ENCODE measurements at regions not wholly inside any gene's neighbourhood (a gene's known extent, or its start where the extent isn't known, plus 50 kb on each side); places are given as distances from the start of the nearest gene placed in this dataset.

GRCh38 chr16:82419332-82419731 lies 207.4 kb upstream of the CDH13 start:
- no peak overlapping the region for H3K4me3 ChIP-seq (ENCODE audit: low read length)
- H3K4me1 Mint-ChIP-seq (ENCODE audit: low read depth) = no peaks in the 10 kb centered on the region
- intact Hi-C loops (cut with DNase I, micrococcal nuclease) = no loop called here
- ATAC-seq (ENCODE audit: poor library complexity) (no peak), DNase-seq (no peak)
- H3K4me3 Mint-ChIP-seq = no peak overlapping the region
- no peak overlapping the region for H3K27ac ChIP-seq (ENCODE audit: low read depth in 1 of 2, low read length in 2 of 2)
- H3K9me3 ChIP-seq (ENCODE audit: control insufficient read depth in 1 of 2, insufficient read depth in 1 of 2, low read length in 2 of 2) = no peaks in the 10 kb centered on the region
- TF ChIP-seq CTCF (IDR thresholded peaks at IDR 0.05) = no peak
- H3K27me3 ChIP-seq (ENCODE audit: control insufficient read depth in 1 of 2, insufficient read depth in 2 of 2, low read length in 2 of 2) = no peaks in the 10 kb centered on the region
- H3K36me3 ChIP-seq (ENCODE audit: insufficient read depth, low read length) = no peaks in the 10 kb centered on the region
- no peaks in the 10 kb centered on the region for H3K4me1 ChIP-seq (ENCODE audit: insufficient read depth, low read length)
- H3K9me3 Mint-ChIP-seq = no peaks in the 10 kb centered on the region
- peaks cover 4% of the 10 kb centered on the region for H3K27me3 Mint-ChIP-seq
- H3K36me3 Mint-ChIP-seq (ENCODE audit: low read depth) = no peaks in the 10 kb centered on the region
- H3K27ac Mint-ChIP-seq = no peak overlapping the region
- CTCF ChIA-PET = no interaction called here
- POLR2A ChIA-PET = no interaction called here

- ATAC-seq (ENCODE audit: poor library complexity) (no peak), DNase-seq (no peak)
- Mint-ChIP-seq H3K4me3 (no peak overlapping the region), H3K27ac (no peak overlapping the region), H3K9me3 (no peaks in the 10 kb centered on the region), H3K36me3 (ENCODE audit: low read depth) (no peaks in the 10 kb centered on the region), H3K27me3 (peaks cover 4% of the 10 kb centered on the region), H3K4me1 (ENCODE audit: low read depth) (no peaks in the 10 kb centered on the region)
- intact Hi-C loops (cut with DNase I, micrococcal nuclease) = no loop called here
- Histone ChIP-seq H3K27me3 (ENCODE audit: control insufficient read depth in 1 of 2, insufficient read depth in 2 of 2, low read length in 2 of 2) (no peaks in the 10 kb centered on the region), H3K27ac (ENCODE audit: low read depth in 1 of 2, low read length in 2 of 2) (no peak overlapping the region), H3K4me3 (ENCODE audit: low read length) (no peak overlapping the region), H3K4me1 (ENCODE audit: insufficient read depth, low read length) (no peaks in the 10 kb centered on the region), H3K36me3 (ENCODE audit: insufficient read depth, low read length) (no peaks in the 10 kb centered on the region), H3K9me3 (ENCODE audit: control insufficient read depth in 1 of 2, insufficient read depth in 1 of 2, low read length in 2 of 2) (no peaks in the 10 kb centered on the region)
- CTCF ChIA-PET = no interaction called here
- POLR2A ChIA-PET = no interaction called here
- TF ChIP-seq CTCF (IDR thresholded peaks at IDR 0.05) = no peak
Measured at GRCh38 chr16:82414476-82414875, 212.3 kb upstream of the CDH13 start.

- Mint-ChIP-seq H3K4me3 (no peak overlapping the region), H3K27ac (no peak overlapping the region), H3K27me3 (peaks cover 9% of the 10 kb centered on the region), H3K4me1 (ENCODE audit: low read depth) (no peaks in the 10 kb centered on the region), H3K9me3 (no peaks in the 10 kb centered on the region), H3K36me3 (ENCODE audit: low read depth) (no peaks in the 10 kb centered on the region)
- POLR2A ChIA-PET = no interaction called here
- H3K27ac ChIP-seq (ENCODE audit: low read depth in 1 of 2, low read length in 2 of 2) = no peak overlapping the region
- H3K9me3 ChIP-seq (ENCODE audit: control insufficient read depth in 1 of 2, insufficient read depth in 1 of 2, low read length in 2 of 2) = no peaks in the 10 kb centered on the region
- no peak for TF ChIP-seq CTCF (IDR thresholded peaks at IDR 0.05)
- ATAC-seq (ENCODE audit: poor library complexity) = no peak
- intact Hi-C loops (cut with DNase I, micrococcal nuclease) = no loop called here
- CTCF ChIA-PET = no interaction called here
- H3K4me1 ChIP-seq (ENCODE audit: insufficient read depth, low read length) = no peaks in the 10 kb centered on the region
- no peaks in the 10 kb centered on the region for H3K27me3 ChIP-seq (ENCODE audit: control insufficient read depth in 1 of 2, insufficient read depth in 2 of 2, low read length in 2 of 2)
- DNase-seq = no peak
- H3K36me3 ChIP-seq (ENCODE audit: insufficient read depth, low read length) = no peaks in the 10 kb centered on the region
- no peak overlapping the region for H3K4me3 ChIP-seq (ENCODE audit: low read length)
Measured at GRCh38 chr16:82412770-82413169, 214.0 kb upstream of the CDH13 start.
